HCT116 (cell line): ENCODE measurements at regions not wholly inside any gene's neighbourhood (a gene's known extent, or its start where the extent isn't known, plus 50 kb on each side); places are given as distances from the start of the nearest gene placed in this dataset.

Experiments
- ATAC-seq: fragments of 200-7000 bp; cut with Tn5 transposase; 2 replicates; pipeline ENCODE4 v1.9.1; 2020; ENCODE audit warnings: mild to moderate bottlenecking, moderate library complexity
- BruUV-seq: library from RNA; stranded (reverse); fragments of 400-500 nt; replicated peaks from 2 replicates; lab custom pipeline; 2021; lab: Mats Ljungman, UMichigan
- CTCF ChIA-PET: fragments of 300-600 bp; sonication (Branson Sonifier 250); formaldehyde crosslinking; loops from one replicate; lab custom pipeline; 2021; ENCODE audit warnings: antibody characterized with exemption; lab: Charles Lee
- POLR2A ChIA-PET: fragments of 300-600, 350-600 bp; sonication (Branson Sonifier 250); formaldehyde crosslinking; loops from one replicate; lab custom pipeline; 2021; ENCODE audit warnings: antibody characterized with exemption; lab: Charles Lee
- RAD21 ChIA-PET, 2 experiments: fragments of 300-600 bp; sonication (Branson Sonifier 250); formaldehyde crosslinking; loops; one replicate each; lab custom pipeline; 2023; ENCODE audit warnings: low total read pairs in 2 of 2; ENCODE audit not compliant: uncharacterized antibody in 2 of 2, unreplicated experiment in 2 of 2, low non-redundant PET in 1 of 2; lab: Charles Lee
- DNase-seq: peaks from one replicate; pipeline ENCODE4 v3.0.0-alpha.2; 2010; ENCODE audit warnings: low read depth, low spot score
- H2AFZ ChIP-seq: fragments of 200-600 bp; shearing (Covaris generic), sonication (generic); 2 replicates; pipeline ENCODE4 v1.6.1; 2017; ENCODE audit warnings: low read depth, mixed run types, mixed read lengths, antibody characterized with exemption, low read length; ENCODE audit not compliant: poor library complexity, severe bottlenecking
- H3K27ac ChIP-seq: 2 replicates; pipeline ENCODE4 v1.5.1; 2012; ENCODE audit warnings: low read depth, low read length
- H3K27me3 ChIP-seq: fragments of 200-600 bp; sonication (generic); 2 replicates; pipeline ENCODE4 v1.6.1; 2016; ENCODE audit warnings: mixed run types, low read length, mixed read lengths; ENCODE audit not compliant: insufficient read depth
- H3K36me3 ChIP-seq, 2 experiments: fragments of 200-500 bp in 1 of 2; fragments of 200-600 bp in 1 of 2; sonication (Bioruptor generic) in 1 of 2; sonication (generic) in 1 of 2; 2 replicates each; pipeline versions ENCODE4 v1.5.1 to v1.6.1; 2014 to 2016; ENCODE audit warnings: low read length in 2 of 2, inconsistent platforms in 1 of 2, mixed read lengths in 1 of 2, mixed run types in 1 of 2; ENCODE audit not compliant: insufficient read depth in 2 of 2, control insufficient read depth in 1 of 2
- H3K4me1 ChIP-seq, 2 experiments: fragments of 200-600 bp in 1 of 2; sonication (generic) in 1 of 2; 2 replicates each; pipeline versions ENCODE4 v1.5.1 to v1.6.1; 2012 to 2017; ENCODE audit warnings: low read length in 2 of 2, inconsistent platforms in 1 of 2, mild to moderate bottlenecking in 1 of 2, mixed read lengths in 1 of 2, mixed run types in 1 of 2, moderate library complexity in 1 of 2; ENCODE audit not compliant: insufficient read depth in 2 of 2, control insufficient read depth in 1 of 2
- H3K4me2 ChIP-seq: fragments of 200-600 bp; sonication (generic); 2 replicates; pipeline ENCODE4 v1.6.1; 2017; ENCODE audit warnings: mixed run types, low read length, mixed read lengths
- H3K4me3 ChIP-seq, 2 experiments: fragments of 200-600 bp in 1 of 2; sonication (generic) in 1 of 2; replicated peaks in 1 of 2; 2 replicates each; pipeline ENCODE4 v1.5.1; 2011 to 2016; ENCODE audit warnings: low read length in 2 of 2, control low read depth in 1 of 2, low read depth in 1 of 2, mild to moderate bottlenecking in 1 of 2, mixed read lengths in 1 of 2, mixed run types in 1 of 2
- H3K79me2 ChIP-seq: fragments of 200-600 bp; sonication (generic); 2 replicates; pipeline ENCODE4 v1.6.1; 2017; ENCODE audit warnings: mild to moderate bottlenecking, mixed run types, low read length, moderate library complexity, mixed read lengths; ENCODE audit not compliant: insufficient read depth
- H3K9ac ChIP-seq: fragments of 200-600 bp; sonication (generic); 2 replicates; pipeline ENCODE4 v1.6.1; 2016; ENCODE audit warnings: low read length, mixed read lengths
- H3K9me2 ChIP-seq: fragments of 200-600 bp; sonication (generic), shearing (Covaris generic); 2 replicates; pipeline ENCODE4 v1.6.1; 2017; ENCODE audit warnings: mixed run types, mild to moderate bottlenecking, moderate library complexity; ENCODE audit not compliant: insufficient read depth
- H3K9me3 ChIP-seq, 2 experiments: fragments of 200-500 bp in 1 of 2; fragments of 200-600 bp in 1 of 2; sonication (Bioruptor generic) in 1 of 2; sonication (generic) in 1 of 2; 2 replicates each; pipeline ENCODE4 v1.6.1; 2014 to 2017; ENCODE audit warnings: low read length in 2 of 2, mixed read lengths in 2 of 2, inconsistent platforms in 1 of 2, low read depth in 1 of 2, mild to moderate bottlenecking in 1 of 2, mixed run types in 1 of 2, moderate library complexity in 1 of 2; ENCODE audit not compliant: control insufficient read depth in 1 of 2, insufficient read depth in 1 of 2
- H4K20me1 ChIP-seq: fragments of 200-600 bp; sonication (generic), shearing (Covaris generic); 2 replicates; pipeline ENCODE4 v1.6.1; 2017; ENCODE audit warnings: mixed run types, mild to moderate bottlenecking, moderate library complexity; ENCODE audit not compliant: insufficient read depth
- ATF3 ChIP-seq: IDR thresholded peaks from 2 replicates; pipeline ENCODE4 v1.6.1; 2012
- CBX3 ChIP-seq: IDR thresholded peaks from 2 replicates; pipeline ENCODE4 v1.6.1; 2012; ENCODE audit warnings: low read depth
- CTCF ChIP-seq, 3 experiments: fragments of 200-600 bp in 1 of 3; sonication (generic) in 1 of 3; IDR thresholded peaks in 2 of 3; conservative IDR thresholded peaks in 1 of 3; 2 replicates each; pipeline ENCODE4 v1.5.1; 2012 to 2017; ENCODE audit warnings: low read depth in 2 of 3, low read length in 2 of 3, antibody characterized with exemption in 1 of 3, borderline replicate concordance in 1 of 3, control low read depth in 1 of 3, mild to moderate bottlenecking in 1 of 3, mixed read lengths in 1 of 3, mixed run types in 1 of 3, moderate library complexity in 1 of 3; ENCODE audit not compliant: insufficient read depth in 1 of 3
- EGR1 ChIP-seq: IDR thresholded peaks from 2 replicates; pipeline ENCODE4 v1.6.1; 2012; ENCODE audit warnings: low read depth
- ELF1 ChIP-seq: IDR thresholded peaks from 2 replicates; pipeline ENCODE4 v1.6.1; 2012; ENCODE audit warnings: low read depth, borderline replicate concordance
- EZH2 ChIP-seq: fragments of 200-600 bp; sonication (generic); IDR thresholded peaks from 2 replicates; pipeline ENCODE4 v1.6.1; 2017; ENCODE audit warnings: antibody characterized with exemption, mixed run types
- EZH2phosphoT487 ChIP-seq: fragments of 200-600 bp; IDR thresholded peaks from 2 replicates; pipeline ENCODE4 v1.6.1; 2018; ENCODE audit warnings: antibody characterized with exemption, borderline replicate concordance
- FOSL1 ChIP-seq: IDR thresholded peaks from 2 replicates; pipeline ENCODE4 v1.6.1; 2012; ENCODE audit warnings: low read depth
- MAX ChIP-seq: IDR thresholded peaks from 2 replicates; pipeline ENCODE4 v1.6.1; 2012
- POLR2A ChIP-seq: IDR thresholded peaks from 2 replicates; pipeline ENCODE4 v1.7.0; 2011; ENCODE audit warnings: borderline replicate concordance; ENCODE audit not compliant: insufficient read depth, insufficient read length; ENCODE audit errors: extremely low read depth
- REST ChIP-seq: IDR thresholded peaks from 2 replicates; pipeline ENCODE4 v1.6.1; 2012; ENCODE audit warnings: low read depth
- SIN3A ChIP-seq: IDR thresholded peaks from 2 replicates; pipeline ENCODE4 v1.6.1; 2012; ENCODE audit warnings: low read depth
- ZBTB33 ChIP-seq: IDR thresholded peaks from 2 replicates; pipeline ENCODE4 v1.6.1; 2011; ENCODE audit warnings: mild to moderate bottlenecking, low read length, moderate library complexity; ENCODE audit not compliant: insufficient replicate concordance; ENCODE audit errors: extremely low read depth
- intact Hi-C: fragments of 100-400 bp; cut with micrococcal nuclease; formaldehyde crosslinking; loops from 2 replicates; pipeline ENCODE4 v1.10.0; 2022

GRCh38 chr15:96038131-96038530 lies 292.4 kb upstream of the NR2F2 start:
- Histone ChIP-seq H3K27ac (no peak overlapping the region), H2AFZ (no peak overlapping the region)
- ChIA-PET CTCF (interaction anchor here (1.2 kb wide), 1 partner anchor 9 kb away, joined by 3 read pairs; no protein-coding TSS in a partner anchor), POLR2A (no interaction called here)
- TF ChIP-seq REST (no peak), POLR2A (no peak), EGR1 (no peak), EZH2 (no peak), FOSL1 (no peak), MAX (no peak), EZH2phosphoT487 (no peak), SIN3A (no peak), ATF3 (no peak), CTCF (IDR thresholded peaks at IDR 0.05 in 2 of 3, conservative IDR thresholded peaks at IDR 0.05 in 1 of 3; ENCODE audit: borderline replicate concordance in 1 of 3, insufficient read depth in 1 of 3, low read depth in 2 of 3, low read length in 2 of 3) (no peak), CBX3 (no peak), ZBTB33 (no peak), ELF1 (no peak)
- TF ChIP-seq, all 23 proteins: peak for 0
- no peak overlapping the region for H3K4me3 ChIP-seq
- no peaks in the 10 kb centered on the region for H3K9me3 ChIP-seq
- intact Hi-C loops: no loop called here
- no peak for DNase-seq
- no peaks in the 10 kb centered on the region for H4K20me1 ChIP-seq
- RAD21 ChIA-PET: no interaction called here
- BruUV-seq: no TSS peak
- no peak overlapping the region for H3K4me2 ChIP-seq
- no peaks in the 10 kb centered on the region for H3K27me3 ChIP-seq
- no peaks in the 10 kb centered on the region for H3K4me1 ChIP-seq
- no peak overlapping the region for H3K9ac ChIP-seq
- no peaks in the 10 kb centered on the region for H3K79me2 ChIP-seq
- no peaks in the 10 kb centered on the region for H3K9me2 ChIP-seq
- H3K36me3 ChIP-seq: no peaks in the 10 kb centered on the region
- no peak for ATAC-seq
